ENCODE measurements at regions not wholly inside any gene's neighbourhood (a gene's known extent, or its start where the extent isn't known, plus 50 kb on each side); places are given as distances from the start of the nearest gene placed in this dataset.

DNA sequence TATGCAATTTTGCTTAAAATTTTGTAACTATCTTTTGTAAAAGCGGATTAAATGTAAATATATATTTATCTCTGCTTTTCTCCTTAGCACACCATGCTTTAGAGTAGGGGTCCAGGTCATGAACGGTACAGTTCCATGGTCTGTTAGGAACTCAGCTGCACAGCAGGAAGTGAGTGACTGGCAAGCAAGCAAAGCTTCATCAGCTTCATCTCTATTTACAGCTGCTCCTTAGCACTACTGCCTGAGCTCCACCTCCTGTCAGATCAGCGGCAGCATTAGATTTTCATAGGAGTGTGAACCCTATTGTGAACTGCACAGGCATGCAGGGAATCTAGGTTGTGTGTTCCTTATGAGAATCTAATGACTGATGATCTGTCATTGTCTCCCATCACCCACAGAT lies 959.0 kb upstream of the SLC39A10 start:
- TF ChIP-seq, protein P1, sequence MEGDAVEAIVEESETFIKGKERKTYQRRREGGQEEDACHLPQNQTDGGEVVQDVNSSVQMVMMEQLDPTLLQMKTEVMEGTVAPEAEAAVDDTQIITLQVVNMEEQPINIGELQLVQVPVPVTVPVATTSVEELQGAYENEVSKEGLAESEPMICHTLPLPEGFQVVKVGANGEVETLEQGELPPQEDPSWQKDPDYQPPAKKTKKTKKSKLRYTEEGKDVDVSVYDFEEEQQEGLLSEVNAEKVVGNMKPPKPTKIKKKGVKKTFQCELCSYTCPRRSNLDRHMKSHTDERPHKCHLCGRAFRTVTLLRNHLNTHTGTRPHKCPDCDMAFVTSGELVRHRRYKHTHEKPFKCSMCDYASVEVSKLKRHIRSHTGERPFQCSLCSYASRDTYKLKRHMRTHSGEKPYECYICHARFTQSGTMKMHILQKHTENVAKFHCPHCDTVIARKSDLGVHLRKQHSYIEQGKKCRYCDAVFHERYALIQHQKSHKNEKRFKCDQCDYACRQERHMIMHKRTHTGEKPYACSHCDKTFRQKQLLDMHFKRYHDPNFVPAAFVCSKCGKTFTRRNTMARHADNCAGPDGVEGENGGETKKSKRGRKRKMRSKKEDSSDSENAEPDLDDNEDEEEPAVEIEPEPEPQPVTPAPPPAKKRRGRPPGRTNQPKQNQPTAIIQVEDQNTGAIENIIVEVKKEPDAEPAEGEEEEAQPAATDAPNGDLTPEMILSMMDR (conservative IDR thresholded peaks at IDR 0.05; ENCODE audit: low read length) = no peak
- TF ChIP-seq EZH2phosphoT487 (IDR thresholded peaks at IDR 0.05; ENCODE audit: borderline replicate concordance, low read depth, low read length) = no peak
